Neural cell (in vitro differentiated cells): ENCODE measurements at regions not wholly inside any gene's neighbourhood (a gene's known extent, or its start where the extent isn't known, plus 50 kb on each side); places are given as distances from the start of the nearest gene placed in this dataset.
A peak's percentile ranks its signal among the peaks of the same experiment; 100 is the strongest.

ENCODE experiments used
- CTCF ChIP-seq: fragments of 450-650 bp; IDR thresholded peaks from 2 replicates; pipeline ENCODE4 v1.5.1; 2014; ENCODE audit warnings: antibody characterized with exemption, mild to moderate bottlenecking, moderate library complexity; ENCODE audit not compliant: poor library complexity, severe bottlenecking
- EP300 ChIP-seq: fragments of 450-650 bp; conservative IDR thresholded peaks from 2 replicates; pipeline ENCODE4 v1.6.1; 2014; ENCODE audit warnings: antibody characterized with exemption, mild to moderate bottlenecking, moderate library complexity; ENCODE audit not compliant: poor library complexity, severe bottlenecking
- EZH2 ChIP-seq: fragments of 200-600, 300-800 bp; shearing (Covaris generic), sonication (generic); IDR thresholded peaks from 2 replicates; pipeline ENCODE4 v1.6.1; 2014; ENCODE audit warnings: antibody characterized with exemption, low read length, borderline replicate concordance, mild to moderate bottlenecking; ENCODE audit not compliant: insufficient read depth, poor library complexity, severe bottlenecking
- POLR2AphosphoS5 ChIP-seq: IDR thresholded peaks from 2 replicates; pipeline ENCODE4 v1.6.1; 2012
- RAD21 ChIP-seq: fragments of 450-650 bp; conservative IDR thresholded peaks from 2 replicates; pipeline ENCODE4 v1.6.1; 2014; ENCODE audit warnings: antibody characterized with exemption, mild to moderate bottlenecking, moderate library complexity
- REST ChIP-seq: IDR thresholded peaks from 2 replicates; pipeline ENCODE4 v1.6.1; 2012; ENCODE audit warnings: borderline replicate concordance

- TF ChIP-seq CTCF (peak; percentile 66), POLR2AphosphoS5 (no peak), REST (no peak), RAD21 (peak; percentile 68), EP300 (no peak), EZH2 (no peak)
Measured at GRCh38 chr5:130720355-130720754, 444.7 kb downstream of the HINT1 start.
